Keratinocyte (primary cell): ENCODE measurements at regions not wholly inside any gene's neighbourhood (a gene's known extent, or its start where the extent isn't known, plus 50 kb on each side); places are given as distances from the start of the nearest gene placed in this dataset.

Experiments
- EZH2 ChIP-seq: IDR thresholded peaks from one replicate; pipeline ENCODE4 v1.6.1; 2012; ENCODE audit warnings: inconsistent platforms, mild to moderate bottlenecking, low read length, moderate library complexity
- TF ChIP-seq, protein P1 (sequence below), 3 experiments: IDR thresholded peaks in 1 of 3; conservative IDR thresholded peaks in 1 of 3; optimal IDR thresholded peaks in 1 of 3; 2 replicates in 2 of 3; 3 replicates in 1 of 3; pipeline versions ENCODE3 to v1.5.1; 2011; ENCODE audit warnings: low read length in 3 of 3, mild to moderate bottlenecking in 3 of 3, moderate library complexity in 2 of 3, control low read depth in 1 of 3, inconsistent platforms in 1 of 3; ENCODE audit not compliant: insufficient read depth in 2 of 3; ENCODE audit errors: extremely low read depth in 1 of 3

DNA sequence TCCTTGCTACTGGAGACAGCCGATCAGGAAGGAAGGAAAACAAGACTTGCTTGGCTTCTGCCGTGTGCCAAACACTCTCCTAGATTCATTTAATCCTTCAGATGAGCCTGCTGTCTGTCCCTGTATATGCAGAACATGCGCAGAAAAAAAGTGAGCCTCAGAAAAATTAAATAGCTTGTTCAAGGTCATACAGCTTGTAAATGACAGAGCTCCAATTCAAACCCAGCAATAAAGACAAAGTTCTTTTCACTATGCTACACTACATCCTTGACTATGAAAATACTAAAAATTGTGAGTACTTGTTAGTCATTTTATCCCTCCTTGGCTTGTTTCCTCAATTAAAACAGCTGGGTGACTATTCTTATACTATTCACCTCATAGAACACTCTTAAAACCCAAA, 121.4 kb downstream of the KCNRG start:
- TF ChIP-seq, protein P1, sequence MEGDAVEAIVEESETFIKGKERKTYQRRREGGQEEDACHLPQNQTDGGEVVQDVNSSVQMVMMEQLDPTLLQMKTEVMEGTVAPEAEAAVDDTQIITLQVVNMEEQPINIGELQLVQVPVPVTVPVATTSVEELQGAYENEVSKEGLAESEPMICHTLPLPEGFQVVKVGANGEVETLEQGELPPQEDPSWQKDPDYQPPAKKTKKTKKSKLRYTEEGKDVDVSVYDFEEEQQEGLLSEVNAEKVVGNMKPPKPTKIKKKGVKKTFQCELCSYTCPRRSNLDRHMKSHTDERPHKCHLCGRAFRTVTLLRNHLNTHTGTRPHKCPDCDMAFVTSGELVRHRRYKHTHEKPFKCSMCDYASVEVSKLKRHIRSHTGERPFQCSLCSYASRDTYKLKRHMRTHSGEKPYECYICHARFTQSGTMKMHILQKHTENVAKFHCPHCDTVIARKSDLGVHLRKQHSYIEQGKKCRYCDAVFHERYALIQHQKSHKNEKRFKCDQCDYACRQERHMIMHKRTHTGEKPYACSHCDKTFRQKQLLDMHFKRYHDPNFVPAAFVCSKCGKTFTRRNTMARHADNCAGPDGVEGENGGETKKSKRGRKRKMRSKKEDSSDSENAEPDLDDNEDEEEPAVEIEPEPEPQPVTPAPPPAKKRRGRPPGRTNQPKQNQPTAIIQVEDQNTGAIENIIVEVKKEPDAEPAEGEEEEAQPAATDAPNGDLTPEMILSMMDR (optimal IDR thresholded peaks at IDR 0.05 in 1 of 3, IDR thresholded peaks at IDR 0.05 in 1 of 3, conservative IDR thresholded peaks at IDR 0.05 in 1 of 3; ENCODE audit: extremely low read depth in 1 of 3, insufficient read depth in 2 of 3, low read length in 3 of 3): no peak
- no peak for TF ChIP-seq EZH2
